GM18498 (cell line): ENCODE measurements at regions not wholly inside any gene's neighbourhood (a gene's known extent, or its start where the extent isn't known, plus 50 kb on each side); places are given as distances from the start of the nearest gene placed in this dataset.
"Not testable (repeated sequence)": the region's sequence is repeated elsewhere in the genome, so short reads cannot be mapped to it uniquely, and the experiment has no call there.

Experiments used
- ATAC-seq: cut with Tn5 transposase; IDR thresholded peaks from one replicate; pipeline ENCODE4 v1.9.1; 2021; ENCODE audit warnings: mild to moderate bottlenecking, moderate library complexity; ENCODE audit not compliant: unreplicated experiment

GRCh38 chrX:117843749-117844148 lies 272.9 kb downstream of the KLHL13 start:
- no peak for ATAC-seq

GRCh38 chrX:117840645-117841044 lies 276.0 kb downstream of the KLHL13 start:
- no peak for ATAC-seq

GRCh38 chrX:117839544-117839943 lies 277.1 kb downstream of the KLHL13 start:
- ATAC-seq = no peak

GRCh38 chrX:117838581-117839331 lies 277.9 kb downstream of the KLHL13 start:
- ATAC-seq = no peak

GRCh38 chrX:117835034-117835433 lies 281.6 kb downstream of the KLHL13 start:
- ATAC-seq = no peak

GRCh38 chrX:117834076-117834475 lies 282.5 kb downstream of the KLHL13 start:
- ATAC-seq = no peak

- not testable (repeated sequence) for ATAC-seq
Measured at GRCh38 chrX:117821472-117821871, 295.1 kb downstream of the KLHL13 start.

- ATAC-seq = no peak
Measured at GRCh38 chrX:117808426-117808825, 308.2 kb downstream of the KLHL13 start.

GRCh38 chrX:117803463-117803862 lies 313.1 kb downstream of the KLHL13 start:
- ATAC-seq = no peak

GRCh38 chrX:117788339-117788738 lies 328.3 kb downstream of the KLHL13 start:
- ATAC-seq = no peak

- no peak for ATAC-seq
Measured at GRCh38 chrX:117771384-117771783, 345.2 kb downstream of the KLHL13 start.

GRCh38 chrX:117768861-117769604 lies 347.6 kb downstream of the KLHL13 start:
- no peak for ATAC-seq

- ATAC-seq = no peak
Measured at GRCh38 chrX:117765211-117765610, 351.4 kb downstream of the KLHL13 start.

GRCh38 chrX:117752745-117753144 lies 363.9 kb downstream of the KLHL13 start:
- ATAC-seq = peak; percentile 92

- no peak for ATAC-seq
Measured at GRCh38 chrX:117751155-117751554, 365.5 kb downstream of the KLHL13 start.

GRCh38 chrX:117744958-117745357 lies 371.7 kb downstream of the KLHL13 start:
- ATAC-seq = no peak

GRCh38 chrX:117743469-117744251 lies 372.9 kb downstream of the KLHL13 start:
- ATAC-seq = no peak

GRCh38 chrX:117713411-117713810 lies 403.2 kb downstream of the KLHL13 start:
- ATAC-seq = no peak

- ATAC-seq = no peak
Measured at GRCh38 chrX:117711782-117712181, 404.8 kb downstream of the KLHL13 start.

- no peak for ATAC-seq
Measured at GRCh38 chrX:117707948-117708743, 408.5 kb downstream of the KLHL13 start.

GRCh38 chrX:117701050-117701449 lies 415.6 kb downstream of the KLHL13 start:
- no peak for ATAC-seq
